ENCODE measurements at regions not wholly inside any gene's neighbourhood (a gene's known extent, or its start where the extent isn't known, plus 50 kb on each side); places are given as distances from the start of the nearest gene placed in this dataset.

DNA sequence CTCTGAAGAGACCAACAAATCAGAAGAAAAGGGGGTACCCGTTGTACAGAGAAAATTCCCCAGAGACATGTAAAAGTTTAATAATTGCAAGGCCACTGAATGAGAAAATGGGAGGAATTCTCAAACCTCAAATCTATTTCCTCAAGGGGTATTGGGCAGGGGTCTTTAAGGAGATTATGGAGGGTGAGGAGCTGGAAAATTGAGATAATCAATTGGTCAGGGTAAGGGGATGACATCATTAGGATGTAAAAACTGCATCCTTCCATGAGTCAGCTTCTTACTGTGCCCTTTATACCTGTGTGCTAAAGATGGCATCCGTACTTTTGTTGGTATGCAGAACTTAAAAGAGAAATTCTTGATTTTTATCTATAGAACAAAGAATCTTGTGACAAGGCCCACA is 641.5 kb downstream of the LRFN5 start:
- no peaks in the 10 kb centered on the region for H3K4me1 ChIP-seq (ENCODE audit: insufficient read depth)
- TF ChIP-seq CREB1 (CRISPR knock-in tag; IDR thresholded peaks at IDR 0.05; ENCODE audit: low read depth) (no peak), EZH2 (IDR thresholded peaks at IDR 0.05; ENCODE audit: low read depth, unreplicated experiment) (no peak), STAT1 (IDR thresholded peaks at IDR 0.05; ENCODE audit: unreplicated experiment) (no peak), ZNF331 (CRISPR knock-in tag; IDR thresholded peaks at IDR 0.05; ENCODE audit: low read depth) (no peak)
- TF ChIP-seq, protein P1, sequence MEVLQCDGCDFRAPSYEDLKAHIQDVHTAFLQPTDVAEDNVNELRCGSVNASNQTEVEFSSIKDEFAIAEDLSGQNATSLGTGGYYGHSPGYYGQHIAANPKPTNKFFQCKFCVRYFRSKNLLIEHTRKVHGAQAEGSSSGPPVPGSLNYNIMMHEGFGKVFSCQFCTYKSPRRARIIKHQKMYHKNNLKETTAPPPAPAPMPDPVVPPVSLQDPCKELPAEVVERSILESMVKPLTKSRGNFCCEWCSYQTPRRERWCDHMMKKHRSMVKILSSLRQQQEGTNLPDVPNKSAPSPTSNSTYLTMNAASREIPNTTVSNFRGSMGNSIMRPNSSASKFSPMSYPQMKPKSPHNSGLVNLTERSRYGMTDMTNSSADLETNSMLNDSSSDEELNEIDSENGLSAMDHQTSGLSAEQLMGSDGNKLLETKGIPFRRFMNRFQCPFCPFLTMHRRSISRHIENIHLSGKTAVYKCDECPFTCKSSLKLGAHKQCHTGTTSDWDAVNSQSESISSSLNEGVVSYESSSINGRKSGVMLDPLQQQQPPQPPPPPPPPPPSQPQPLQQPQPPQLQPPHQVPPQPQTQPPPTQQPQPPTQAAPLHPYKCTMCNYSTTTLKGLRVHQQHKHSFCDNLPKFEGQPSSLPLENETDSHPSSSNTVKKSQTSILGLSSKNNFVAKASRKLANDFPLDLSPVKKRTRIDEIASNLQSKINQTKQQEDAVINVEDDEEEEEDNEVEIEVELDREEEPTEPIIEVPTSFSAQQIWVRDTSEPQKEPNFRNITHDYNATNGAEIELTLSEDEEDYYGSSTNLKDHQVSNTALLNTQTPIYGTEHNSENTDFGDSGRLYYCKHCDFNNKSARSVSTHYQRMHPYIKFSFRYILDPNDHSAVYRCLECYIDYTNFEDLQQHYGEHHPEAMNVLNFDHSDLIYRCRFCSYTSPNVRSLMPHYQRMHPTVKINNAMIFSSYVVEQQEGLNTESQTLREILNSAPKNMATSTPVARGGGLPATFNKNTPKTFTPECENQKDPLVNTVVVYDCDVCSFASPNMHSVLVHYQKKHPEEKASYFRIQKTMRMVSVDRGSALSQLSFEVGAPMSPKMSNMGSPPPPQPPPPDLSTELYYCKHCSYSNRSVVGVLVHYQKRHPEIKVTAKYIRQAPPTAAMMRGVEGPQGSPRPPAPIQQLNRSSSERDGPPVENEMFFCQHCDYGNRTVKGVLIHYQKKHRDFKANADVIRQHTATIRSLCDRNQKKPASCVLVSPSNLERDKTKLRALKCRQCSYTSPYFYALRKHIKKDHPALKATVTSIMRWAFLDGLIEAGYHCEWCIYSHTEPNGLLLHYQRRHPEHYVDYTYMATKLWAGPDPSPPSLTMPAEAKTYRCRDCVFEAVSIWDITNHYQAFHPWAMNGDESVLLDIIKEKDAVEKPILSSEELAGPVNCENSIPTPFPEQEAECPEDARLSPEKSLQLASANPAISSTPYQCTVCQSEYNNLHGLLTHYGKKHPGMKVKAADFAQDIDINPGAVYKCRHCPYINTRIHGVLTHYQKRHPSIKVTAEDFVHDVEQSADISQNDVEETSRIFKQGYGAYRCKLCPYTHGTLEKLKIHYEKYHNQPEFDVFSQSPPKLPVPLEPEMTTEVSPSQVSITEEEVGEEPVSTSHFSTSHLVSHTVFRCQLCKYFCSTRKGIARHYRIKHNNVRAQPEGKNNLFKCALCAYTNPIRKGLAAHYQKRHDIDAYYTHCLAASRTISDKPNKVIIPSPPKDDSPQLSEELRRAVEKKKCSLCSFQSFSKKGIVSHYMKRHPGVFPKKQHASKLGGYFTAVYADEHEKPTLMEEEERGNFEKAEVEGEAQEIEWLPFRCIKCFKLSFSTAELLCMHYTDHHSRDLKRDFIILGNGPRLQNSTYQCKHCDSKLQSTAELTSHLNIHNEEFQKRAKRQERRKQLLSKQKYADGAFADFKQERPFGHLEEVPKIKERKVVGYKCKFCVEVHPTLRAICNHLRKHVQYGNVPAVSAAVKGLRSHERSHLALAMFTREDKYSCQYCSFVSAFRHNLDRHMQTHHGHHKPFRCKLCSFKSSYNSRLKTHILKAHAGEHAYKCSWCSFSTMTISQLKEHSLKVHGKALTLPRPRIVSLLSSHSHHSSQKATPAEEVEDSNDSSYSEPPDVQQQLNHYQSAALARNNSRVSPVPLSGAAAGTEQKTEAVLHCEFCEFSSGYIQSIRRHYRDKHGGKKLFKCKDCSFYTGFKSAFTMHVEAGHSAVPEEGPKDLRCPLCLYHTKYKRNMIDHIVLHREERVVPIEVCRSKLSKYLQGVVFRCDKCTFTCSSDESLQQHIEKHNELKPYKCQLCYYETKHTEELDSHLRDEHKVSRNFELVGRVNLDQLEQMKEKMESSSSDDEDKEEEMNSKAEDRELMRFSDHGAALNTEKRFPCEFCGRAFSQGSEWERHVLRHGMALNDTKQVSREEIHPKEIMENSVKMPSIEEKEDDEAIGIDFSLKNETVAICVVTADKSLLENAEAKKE (CRISPR knock-in tag; IDR thresholded peaks at IDR 0.05): no peak
- no peak overlapping the region for H3K27ac Mint-ChIP-seq
- DNase-seq (ENCODE audit: low spot score): no peak
- no peak overlapping the region for H3K4me3 Mint-ChIP-seq
- peaks cover 13% of the 10 kb centered on the region for H3K36me3 Mint-ChIP-seq (ENCODE audit: low read depth)
- no peak overlapping the region for H3K27ac ChIP-seq (ENCODE audit: low read depth)
- no peaks in the 10 kb centered on the region for H3K27me3 Mint-ChIP-seq (ENCODE audit: insufficient read depth, low read depth, poor library complexity)
- no peak for ATAC-seq
- no peak overlapping the region for H3K4me2 ChIP-seq
- no peaks in the 10 kb centered on the region for H3K27me3 ChIP-seq (ENCODE audit: insufficient read depth)
- H3K36me3 ChIP-seq (ENCODE audit: insufficient read depth): peaks cover 7% of the 10 kb centered on the region; the same call in 1 of the 2 replicates
- peaks cover 19% of the 10 kb centered on the region; the same call in 2 of the 3 replicates for H3K9me3 Mint-ChIP-seq
- no peaks in the 10 kb centered on the region for H4K20me1 ChIP-seq (replicated peaks; ENCODE audit: insufficient read depth)
- no peak overlapping the region for H3K4me3 ChIP-seq
- no peak overlapping the region for H2AFZ ChIP-seq
- H3F3A ChIP-seq (replicated peaks; ENCODE audit: low read depth): no peaks in the 10 kb centered on the region
- no peaks in the 10 kb centered on the region; the same call in 1 of the 2 replicates for H3K9me2 ChIP-seq (ENCODE audit: insufficient read depth)
- H3K79me2 ChIP-seq (replicated peaks; ENCODE audit: insufficient read depth): no peaks in the 10 kb centered on the region
- no peaks in the 10 kb centered on the region for H3K4me1 Mint-ChIP-seq

DNA sequence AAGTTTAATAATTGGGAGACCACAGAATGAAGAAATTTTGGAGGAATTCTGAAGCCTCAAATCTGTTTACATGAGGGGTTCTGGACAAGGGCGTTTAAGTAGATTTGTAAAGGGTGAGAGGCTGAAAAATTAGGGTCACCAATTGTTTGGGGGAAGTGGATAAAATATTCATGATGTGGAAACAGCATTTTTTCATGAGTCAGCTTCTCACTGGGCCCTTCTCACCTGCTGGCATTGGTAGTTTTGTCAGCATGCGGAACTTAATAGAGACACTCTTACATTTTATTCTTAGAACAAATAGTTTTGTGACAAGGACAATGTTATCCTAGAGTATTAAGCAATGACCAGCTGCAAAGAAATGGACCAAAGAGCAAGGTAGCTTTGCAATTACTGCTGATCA is 634.4 kb downstream of the LRFN5 start:
- no peak overlapping the region for H3K27ac Mint-ChIP-seq
- DNase-seq (ENCODE audit: low spot score) (no peak), ATAC-seq (no peak)
- H3K27me3 Mint-ChIP-seq (ENCODE audit: insufficient read depth, low read depth, poor library complexity): peaks cover 2% of the 10 kb centered on the region
- Histone ChIP-seq H3K4me2 (no peak overlapping the region), H3K79me2 (replicated peaks; ENCODE audit: insufficient read depth) (no peaks in the 10 kb centered on the region), H4K20me1 (replicated peaks; ENCODE audit: insufficient read depth) (no peaks in the 10 kb centered on the region), H3F3A (replicated peaks; ENCODE audit: low read depth) (no peaks in the 10 kb centered on the region), H3K4me3 (no peak overlapping the region), H3K4me1 (ENCODE audit: insufficient read depth) (no peaks in the 10 kb centered on the region), H3K36me3 (ENCODE audit: insufficient read depth) (peaks cover 9% of the 10 kb centered on the region; the same call in 1 of the 2 replicates), H3K9me2 (ENCODE audit: insufficient read depth) (no peaks in the 10 kb centered on the region; the same call in none of the 2 replicates), H3K27ac (ENCODE audit: low read depth) (no peak overlapping the region), H2AFZ (no peak overlapping the region), H3K27me3 (ENCODE audit: insufficient read depth) (no peaks in the 10 kb centered on the region)
- peaks cover 16% of the 10 kb centered on the region for H3K36me3 Mint-ChIP-seq (ENCODE audit: low read depth)
- H3K4me1 Mint-ChIP-seq: no peaks in the 10 kb centered on the region
- H3K4me3 Mint-ChIP-seq: no peak overlapping the region
- H3K9me3 Mint-ChIP-seq: peaks cover 42% of the 10 kb centered on the region
- TF ChIP-seq, protein P1 (CRISPR knock-in tag; IDR thresholded peaks at IDR 0.05): no peak
- TF ChIP-seq ZNF331 (CRISPR knock-in tag; IDR thresholded peaks at IDR 0.05; ENCODE audit: low read depth): no peak
- no peak for TF ChIP-seq EZH2phosphoT487 (IDR thresholded peaks at IDR 0.05; ENCODE audit: unreplicated experiment)
- no peak for TF ChIP-seq STAT1 (IDR thresholded peaks at IDR 0.05; ENCODE audit: unreplicated experiment)
- TF ChIP-seq EZH2 (IDR thresholded peaks at IDR 0.05; ENCODE audit: low read depth, unreplicated experiment): no peak

Data from GM23338 (cell line).